22Rv1 (cell line): ENCODE measurements at regions not wholly inside any gene's neighbourhood (a gene's known extent, or its start where the extent isn't known, plus 50 kb on each side); places are given as distances from the start of the nearest gene placed in this dataset.

Experiments
- ZFX ChIP-seq: fragments of 450-650 bp; IDR thresholded peaks from 2 replicates; pipeline ENCODE4 v1.6.1; 2017; ENCODE audit warnings: antibody characterized with exemption, borderline replicate concordance
- TF ChIP-seq, protein P1 (sequence below): fragments of 450-650 bp; IDR thresholded peaks from 2 replicates; pipeline ENCODE4 v1.5.1; 2017; ENCODE audit warnings: mild to moderate bottlenecking

DNA sequence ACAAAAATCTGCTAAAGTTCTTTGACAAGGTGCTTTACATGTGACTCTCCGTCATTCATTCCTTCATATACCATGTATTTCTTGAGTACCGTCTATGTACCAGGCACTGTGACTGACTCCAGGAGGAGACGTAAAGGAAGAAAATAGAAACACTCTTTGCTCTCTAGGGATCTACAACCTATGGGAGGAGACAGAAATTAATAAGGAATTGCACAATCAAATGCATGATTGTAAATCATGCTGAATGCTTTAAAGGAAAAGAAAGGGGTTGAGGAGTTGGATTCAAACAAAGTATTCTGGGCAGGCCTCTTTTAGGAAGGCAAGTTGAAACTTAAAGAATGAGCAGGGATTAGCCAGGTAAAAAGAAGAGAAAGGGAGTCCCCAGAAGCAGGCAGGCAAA is 239.1 kb upstream of the FGGY start:
- TF ChIP-seq, protein P1, sequence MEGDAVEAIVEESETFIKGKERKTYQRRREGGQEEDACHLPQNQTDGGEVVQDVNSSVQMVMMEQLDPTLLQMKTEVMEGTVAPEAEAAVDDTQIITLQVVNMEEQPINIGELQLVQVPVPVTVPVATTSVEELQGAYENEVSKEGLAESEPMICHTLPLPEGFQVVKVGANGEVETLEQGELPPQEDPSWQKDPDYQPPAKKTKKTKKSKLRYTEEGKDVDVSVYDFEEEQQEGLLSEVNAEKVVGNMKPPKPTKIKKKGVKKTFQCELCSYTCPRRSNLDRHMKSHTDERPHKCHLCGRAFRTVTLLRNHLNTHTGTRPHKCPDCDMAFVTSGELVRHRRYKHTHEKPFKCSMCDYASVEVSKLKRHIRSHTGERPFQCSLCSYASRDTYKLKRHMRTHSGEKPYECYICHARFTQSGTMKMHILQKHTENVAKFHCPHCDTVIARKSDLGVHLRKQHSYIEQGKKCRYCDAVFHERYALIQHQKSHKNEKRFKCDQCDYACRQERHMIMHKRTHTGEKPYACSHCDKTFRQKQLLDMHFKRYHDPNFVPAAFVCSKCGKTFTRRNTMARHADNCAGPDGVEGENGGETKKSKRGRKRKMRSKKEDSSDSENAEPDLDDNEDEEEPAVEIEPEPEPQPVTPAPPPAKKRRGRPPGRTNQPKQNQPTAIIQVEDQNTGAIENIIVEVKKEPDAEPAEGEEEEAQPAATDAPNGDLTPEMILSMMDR, result no peak
- TF ChIP-seq ZFX, result no peak
